ENCODE measurements at regions not wholly inside any gene's neighbourhood (a gene's known extent, or its start where the extent isn't known, plus 50 kb on each side); places are given as distances from the start of the nearest gene placed in this dataset.

DNA sequence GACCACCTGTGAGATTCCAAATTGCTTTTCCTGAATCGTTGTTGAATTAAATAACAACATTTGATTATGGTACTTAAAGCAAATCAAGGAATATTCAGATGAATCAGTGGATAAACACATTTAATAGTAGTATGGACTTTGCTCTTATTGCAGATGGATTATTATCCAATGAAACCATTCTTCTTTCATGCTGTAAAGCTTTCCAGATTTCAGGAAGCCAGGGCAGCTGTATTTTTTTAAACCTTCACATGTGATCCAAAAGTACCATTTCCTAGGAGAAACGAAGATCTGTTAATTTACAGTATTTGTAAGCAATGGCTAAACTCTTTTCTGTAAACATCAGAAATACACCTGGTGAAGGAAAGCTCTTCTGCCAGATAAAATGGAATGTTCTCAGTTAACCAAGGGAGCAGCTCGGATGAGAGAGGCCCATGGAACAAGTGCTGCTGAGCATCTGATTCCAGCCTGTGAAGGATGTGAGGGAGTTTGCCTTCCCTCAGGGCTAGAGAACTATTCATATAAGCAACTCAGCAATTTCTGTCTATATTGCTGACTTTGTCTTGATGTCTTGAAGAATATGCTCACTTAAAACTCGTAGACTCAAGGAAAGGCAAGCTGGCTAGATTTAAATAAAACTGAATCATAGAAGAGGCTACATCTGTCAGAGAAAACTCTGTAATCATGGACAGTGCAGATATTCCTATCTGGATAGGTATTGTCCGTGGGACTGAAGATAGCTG, 94.4 kb upstream of the LIMCH1 start:
- no peaks in the 10 kb centered on the region for H3K23me2 ChIP-seq (ENCODE audit: low read depth, low read length)
- 83% methylated on average over 5 of the region's 5 CpGs; no CpG with 5 or more reads in 1 of the 2 experiments for WGBS, 2 experiments (ENCODE audit: extremely low coverage in 1 of 2, insufficient coverage in 1 of 2, insufficient read length in 1 of 2, insufficient replicate concordance in 2 of 2, low coverage in 1 of 2, low lambda C conversion rate in 2 of 2, missing lambda C conversion rate in 1 of 2)
- no peak overlapping the region for H3K18ac ChIP-seq (ENCODE audit: extremely low read depth, low read length)

More for the DNA sequence above, 94.4 kb upstream of the LIMCH1 start:
- Histone ChIP-seq H3K4me2 (ENCODE audit: insufficient read depth in 1 of 2, low read depth in 2 of 2, low read length in 2 of 2) (no peak overlapping the region), H3K4me1 (replicated peaks in 1 of 4; ENCODE audit: control insufficient read depth in 3 of 4, insufficient read depth in 4 of 4, low read length in 3 of 4) (no peaks in the 10 kb centered on the region; a peak in 1 of 7 replicates), H2BK15ac (ENCODE audit: low read length) (no peak overlapping the region), H3K27me3 (replicated peaks in 1 of 4; ENCODE audit: control insufficient read depth in 3 of 4, extremely low read depth in 1 of 4, insufficient read depth in 3 of 4, low read length in 3 of 4) (no peaks in the 10 kb centered on the region), H4K20me1 (replicated peaks in 1 of 2; ENCODE audit: control insufficient read depth in 1 of 2, insufficient read depth in 2 of 2, low read length in 2 of 2) (no peaks in the 10 kb centered on the region), H4K8ac (ENCODE audit: extremely low read depth, insufficient read depth, low read length) (no peak overlapping the region), H2BK120ac (replicated peaks; ENCODE audit: low read depth, low read length) (no peak overlapping the region), H2BK20ac (ENCODE audit: low read length) (no peak overlapping the region), H2AK5ac (ENCODE audit: low read depth, low read length) (no peak overlapping the region), H3K23ac (ENCODE audit: insufficient read length) (no peak overlapping the region), H3K9me3 (ENCODE audit: insufficient read depth in 2 of 2, low read depth in 1 of 2, low read length in 1 of 2) (no peaks in the 10 kb centered on the region), H3K4ac (replicated peaks; ENCODE audit: insufficient read length, low read depth, low read length) (no peak overlapping the region), H3K27ac (ENCODE audit: low read depth, low read length) (no peak overlapping the region), H3K36me3 (ENCODE audit: control insufficient read depth in 2 of 4, insufficient read depth in 4 of 4, low read length in 3 of 4) (no peaks in the 10 kb centered on the region), H4K91ac (replicated peaks; ENCODE audit: insufficient read length, low read length) (no peak overlapping the region), H3K4me3 (ENCODE audit: extremely low read depth in 1 of 4, insufficient read depth in 2 of 4, low read depth in 3 of 4, low read length in 4 of 4) (no peak overlapping the region), H2AFZ (ENCODE audit: low read length) (no peak overlapping the region), H4K5ac (ENCODE audit: insufficient read length, low read depth, low read length) (no peak overlapping the region), H3K56ac (replicated peaks; ENCODE audit: insufficient read length, low read depth, low read length) (no peak overlapping the region), H3K14ac (ENCODE audit: insufficient read length) (no peak overlapping the region), H2BK5ac (ENCODE audit: low read depth, low read length) (no peak overlapping the region), H2BK12ac (ENCODE audit: low read depth, low read length) (no peak overlapping the region), H3K79me1 (ENCODE audit: low read depth, low read length) (no peaks in the 10 kb centered on the region), H3K79me2 (ENCODE audit: control insufficient read depth in 1 of 2, insufficient read depth in 2 of 2, low read length in 2 of 2) (no peaks in the 10 kb centered on the region), H3K9ac (replicated peaks in 1 of 4; ENCODE audit: extremely low read depth in 1 of 4, low read depth in 3 of 4, low read length in 3 of 4) (no peak overlapping the region)
- no peak for FAIRE-seq
- TF ChIP-seq SRF (IDR thresholded peaks at IDR 0.05; ENCODE audit: low read depth, low read length): no peak
- TF ChIP-seq SIRT6 (IDR thresholded peaks at IDR 0.05; ENCODE audit: low read length): no peak
- no peak for DNase-seq (ENCODE audit: low read depth in 1 of 2, low spot score in 2 of 2)
- ChIA-PET POLR2A (ENCODE audit: partially characterized antibody) (no interaction called here), CTCF (ENCODE audit: partially characterized antibody) (interaction anchor here (0.8 kb wide), 1 partner anchor 201 kb away, joined by 3 read pairs; no protein-coding TSS in a partner anchor)
